ENCODE measurements at regions not wholly inside any gene's neighbourhood (a gene's known extent, or its start where the extent isn't known, plus 50 kb on each side); places are given as distances from the start of the nearest gene placed in this dataset.

- H3K9ac ChIP-seq (ENCODE audit: insufficient read depth, low read depth, low read length) = no peak overlapping the region
- 54% methylated on average over 15 of the region's 15 CpGs for WGBS (ENCODE audit: low lambda C conversion rate)
- H3K4me1 ChIP-seq (ENCODE audit: insufficient read depth, low read length) = peaks cover 17% of the 10 kb centered on the region
- no peak for FAIRE-seq
- ATAC-seq = no peak
- no peak for DNase-seq (ENCODE audit: low spot score)
- in situ Hi-C loops (cut with HindIII; ENCODE audit: extremely low pct_ligation_motif_present, low pct_unique_long_range_greater_than_20kb) (no loop called here), intact Hi-C loops (cut with micrococcal nuclease; ENCODE audit: unreplicated experiment) (no loop called here)
- ChIA-PET POLR2A (no interaction called here), CTCF (ENCODE audit: low intra/inter-chr PET ratio, low total read pairs) (no interaction called here)
- no peaks in the 10 kb centered on the region for H3K79me2 ChIP-seq (ENCODE audit: insufficient read depth, low read length)
- H3K27ac ChIP-seq (ENCODE audit: extremely low read length, insufficient read depth, low read length) = no peak overlapping the region
- H2AFZ ChIP-seq (ENCODE audit: low read length) = no peak overlapping the region
- H3K9me3 ChIP-seq (ENCODE audit: low read length) = no peaks in the 10 kb centered on the region
- H3K36me3 ChIP-seq (replicated peaks in 1 of 2; ENCODE audit: control insufficient read depth in 1 of 2, insufficient read depth in 2 of 2, low read length in 2 of 2) = no peaks in the 10 kb centered on the region
- no TSS peak for BruUV-seq (replicated peaks)
- no peak overlapping the region for H3K4me3 ChIP-seq (replicated peaks in 1 of 3; ENCODE audit: insufficient read depth in 1 of 3, low read depth in 2 of 3, low read length in 3 of 3)
- H3K27me3 ChIP-seq (ENCODE audit: control insufficient read depth in 1 of 2, insufficient read depth in 2 of 2, low read length in 2 of 2) = peaks cover 0 to 1% of the 10 kb centered on the region in 2 experiments; a peak in 1 of 5 replicates
- no peak for TF ChIP-seq KAT2B (IDR thresholded peaks at IDR 0.05; ENCODE audit: borderline replicate concordance, low read depth, low read length)
- TF ChIP-seq, protein P1, sequence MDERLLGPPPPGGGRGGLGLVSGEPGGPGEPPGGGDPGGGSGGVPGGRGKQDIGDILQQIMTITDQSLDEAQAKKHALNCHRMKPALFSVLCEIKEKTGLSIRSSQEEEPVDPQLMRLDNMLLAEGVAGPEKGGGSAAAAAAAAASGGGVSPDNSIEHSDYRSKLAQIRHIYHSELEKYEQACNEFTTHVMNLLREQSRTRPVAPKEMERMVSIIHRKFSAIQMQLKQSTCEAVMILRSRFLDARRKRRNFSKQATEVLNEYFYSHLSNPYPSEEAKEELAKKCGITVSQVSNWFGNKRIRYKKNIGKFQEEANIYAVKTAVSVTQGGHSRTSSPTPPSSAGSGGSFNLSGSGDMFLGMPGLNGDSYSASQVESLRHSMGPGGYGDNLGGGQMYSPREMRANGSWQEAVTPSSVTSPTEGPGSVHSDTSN (CRISPR knock-in tag; IDR thresholded peaks at IDR 0.05) = no peak
- no peak for TF ChIP-seq SRF (IDR thresholded peaks at IDR 0.05; ENCODE audit: low read depth, low read length)
- no peak for TF ChIP-seq HOXD1 (CRISPR knock-in tag; IDR thresholded peaks at IDR 0.05)
- peak; percentile 38; the same call in 1 of the 2 replicates for TF ChIP-seq MNT (IDR thresholded peaks at IDR 0.05)
- no peak for TF ChIP-seq ZNF646 (CRISPR knock-in tag; IDR thresholded peaks at IDR 0.05)
- no peak overlapping the region for H3K4me2 ChIP-seq (ENCODE audit: low read depth, low read length)
- H4K20me1 ChIP-seq (ENCODE audit: insufficient read depth, low read length) = no peaks in the 10 kb centered on the region
Measured at GRCh38 chr2:234427081-234428061, 69.5 kb downstream of the ARL4C start.

Data from HepG2 (cell line).